ENCODE measurements at regions not wholly inside any gene's neighbourhood (a gene's known extent, or its start where the extent isn't known, plus 50 kb on each side); places are given as distances from the start of the nearest gene placed in this dataset.
"Not testable (repeated sequence)": the region's sequence is repeated elsewhere in the genome, so short reads cannot be mapped to it uniquely, and the experiment has no call there.

DNA sequence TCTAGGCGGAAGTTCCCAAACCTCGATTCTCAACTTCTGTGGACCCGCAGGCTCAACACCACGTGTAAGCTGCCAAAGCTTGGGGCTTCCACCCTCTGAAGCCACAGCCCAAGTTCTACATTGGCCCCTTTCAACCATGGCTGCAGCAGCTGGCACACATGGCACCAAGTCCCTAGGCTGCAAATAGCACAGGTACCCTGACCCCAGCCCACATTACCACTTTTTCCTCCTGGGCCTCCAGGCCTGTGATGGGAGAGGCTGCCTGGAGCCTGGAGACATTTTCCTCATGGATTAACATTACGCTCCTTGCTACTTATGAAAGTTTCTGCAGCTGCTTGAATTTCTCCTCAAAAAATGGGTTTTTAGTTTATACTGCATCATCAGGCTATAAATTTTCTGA, 479.5 kb downstream of the PCDH7 start:
- no peak for DNase-seq

GRCh38 chr4:31202054-31202453, 481.9 kb downstream of the PCDH7 start:
- not testable (repeated sequence) for DNase-seq

DNA sequence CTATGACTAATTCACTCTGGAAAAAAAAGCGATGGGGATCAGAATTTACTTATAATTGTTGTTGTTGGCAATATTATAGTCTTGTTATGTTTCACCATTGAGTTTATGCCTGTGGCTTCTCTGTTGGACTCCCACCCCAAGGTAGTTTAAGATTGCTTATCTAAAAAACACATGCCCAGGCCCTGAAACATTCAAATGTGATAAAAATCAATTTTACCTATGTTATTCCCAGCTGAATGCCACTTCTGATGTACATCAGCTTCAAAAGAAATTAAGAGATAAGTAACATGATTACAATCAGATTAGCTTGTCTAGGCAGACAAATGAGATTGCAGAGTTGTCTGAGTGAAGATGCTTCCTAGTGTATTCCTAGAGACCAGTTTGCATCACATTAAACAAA, 484.7 kb downstream of the PCDH7 start:
- no peak for DNase-seq

DNA sequence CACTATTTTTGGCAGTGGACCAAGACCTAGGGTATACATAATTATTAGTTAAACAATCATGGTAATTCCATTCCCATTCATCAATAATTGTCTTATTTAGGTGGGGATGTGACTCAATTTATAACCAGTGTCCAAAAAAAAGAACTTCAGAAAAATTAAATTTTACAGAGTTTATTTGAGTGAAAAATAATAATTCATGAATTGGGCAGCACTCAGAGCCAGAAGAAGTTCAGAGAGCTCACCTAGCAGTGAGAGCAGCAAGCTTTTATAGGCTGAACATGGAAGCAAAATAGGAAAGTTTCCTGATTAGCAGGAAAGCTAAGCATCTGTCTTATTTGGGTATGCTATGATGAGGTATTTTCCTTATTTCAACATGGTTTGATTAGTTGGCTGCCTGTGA, 500.8 kb downstream of the PCDH7 start:
- no peak for DNase-seq

DNA sequence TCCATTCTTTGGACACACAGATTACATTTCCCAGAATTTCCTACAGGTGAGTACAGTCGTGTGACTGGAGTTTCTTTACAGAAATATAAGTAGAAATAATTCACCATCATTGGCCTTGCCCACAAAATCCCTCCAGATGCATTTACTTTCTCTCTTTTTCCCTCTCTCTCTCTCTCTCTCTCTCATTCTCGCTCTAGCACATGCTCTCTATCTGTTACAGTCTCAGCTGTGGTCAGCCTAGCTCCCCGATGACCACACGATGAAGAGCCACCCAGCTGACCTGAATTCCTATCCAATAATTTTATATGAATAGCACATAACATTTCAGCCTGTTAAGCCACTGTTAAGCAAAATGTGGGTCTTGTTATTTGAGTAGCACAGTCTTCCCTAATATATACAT, 507.9 kb downstream of the PCDH7 start:
- no peak for DNase-seq

DNA sequence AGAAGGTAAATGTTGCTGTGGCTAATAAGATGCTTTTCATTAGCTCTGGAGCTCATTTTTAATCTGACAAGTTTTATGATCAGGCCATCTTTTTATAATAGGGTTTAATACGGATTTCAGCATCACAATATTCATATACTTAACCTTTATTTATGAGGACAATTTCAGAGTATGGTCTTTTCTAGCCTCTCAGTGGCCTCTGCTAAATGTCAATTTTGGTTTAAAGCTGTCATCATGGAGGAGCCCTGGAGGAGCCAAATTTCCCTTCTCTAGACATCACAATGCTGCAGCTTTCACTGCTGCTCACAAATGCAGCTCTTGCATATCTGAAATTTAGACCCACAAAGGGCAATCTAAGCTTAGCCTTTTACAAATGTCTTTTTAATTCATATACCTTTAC, 510.4 kb downstream of the PCDH7 start:
- DNase-seq, result no peak

DNA sequence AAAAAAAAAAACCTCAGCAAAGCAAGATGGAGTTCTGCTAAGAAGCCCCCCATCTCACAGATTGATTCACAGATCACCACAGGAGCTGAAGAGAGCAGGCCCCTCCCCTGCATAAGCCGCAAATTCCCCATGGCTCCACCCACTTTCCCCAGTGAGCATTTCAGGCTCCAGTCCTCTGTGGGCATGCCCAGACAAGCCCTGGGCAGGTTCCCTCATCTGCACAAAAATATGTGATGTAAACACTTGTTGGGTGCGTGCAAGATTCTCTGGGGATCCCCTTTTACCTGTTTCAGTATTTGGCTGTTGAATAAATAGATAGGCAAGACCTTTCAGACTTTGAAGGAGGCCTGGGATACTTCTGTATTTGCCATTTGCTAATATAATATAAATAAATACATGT, 514.3 kb downstream of the PCDH7 start:
- no peak for DNase-seq

DNA sequence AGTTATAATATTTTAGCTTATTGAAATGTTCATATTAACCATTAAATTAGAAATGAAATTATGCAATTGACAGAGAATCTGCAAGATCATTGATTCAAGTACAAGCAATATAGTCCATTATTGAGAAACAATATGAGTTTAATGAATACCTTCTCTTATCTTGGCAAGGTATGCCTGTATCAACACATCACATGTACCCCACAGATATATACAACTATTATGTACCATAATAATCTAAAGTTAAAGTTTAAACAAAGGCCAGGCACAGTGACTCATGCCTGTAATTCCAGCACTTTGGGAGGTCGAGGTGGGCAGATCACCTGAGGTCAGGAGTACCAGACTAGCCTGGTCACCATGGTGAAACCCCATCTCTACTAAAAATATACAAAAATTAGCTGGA, 514.7 kb downstream of the PCDH7 start:
- no peak for DNase-seq

DNA sequence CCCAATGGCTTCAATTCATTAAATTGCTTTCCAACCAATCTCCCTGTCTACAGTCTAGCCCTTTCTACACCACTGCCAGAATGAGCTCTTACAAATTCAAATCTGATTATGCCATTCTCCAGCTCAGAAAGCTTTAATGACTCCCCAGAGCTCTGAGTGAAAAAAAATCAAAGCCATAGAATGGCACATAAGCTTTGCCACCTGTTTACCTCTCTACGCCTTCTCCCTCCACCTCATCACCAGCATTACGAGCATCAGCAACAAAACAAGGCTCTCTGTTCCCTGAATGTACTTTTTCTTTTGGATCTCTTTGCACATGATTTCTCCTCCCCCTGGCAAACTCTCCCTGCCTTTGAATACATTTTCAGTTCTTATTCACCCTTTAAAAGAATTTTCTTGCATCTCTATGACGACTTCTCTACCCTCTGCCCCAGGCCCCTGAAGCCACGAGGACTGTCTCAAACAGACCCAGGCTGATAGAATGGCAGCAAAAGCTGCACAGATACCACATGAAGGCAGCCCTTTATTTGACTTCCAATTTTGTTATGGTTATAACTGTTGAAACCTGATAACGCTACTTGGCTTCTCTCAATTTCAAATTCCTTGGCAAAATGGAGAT, 516.0 kb downstream of the PCDH7 start:
- no peak for DNase-seq

DNA sequence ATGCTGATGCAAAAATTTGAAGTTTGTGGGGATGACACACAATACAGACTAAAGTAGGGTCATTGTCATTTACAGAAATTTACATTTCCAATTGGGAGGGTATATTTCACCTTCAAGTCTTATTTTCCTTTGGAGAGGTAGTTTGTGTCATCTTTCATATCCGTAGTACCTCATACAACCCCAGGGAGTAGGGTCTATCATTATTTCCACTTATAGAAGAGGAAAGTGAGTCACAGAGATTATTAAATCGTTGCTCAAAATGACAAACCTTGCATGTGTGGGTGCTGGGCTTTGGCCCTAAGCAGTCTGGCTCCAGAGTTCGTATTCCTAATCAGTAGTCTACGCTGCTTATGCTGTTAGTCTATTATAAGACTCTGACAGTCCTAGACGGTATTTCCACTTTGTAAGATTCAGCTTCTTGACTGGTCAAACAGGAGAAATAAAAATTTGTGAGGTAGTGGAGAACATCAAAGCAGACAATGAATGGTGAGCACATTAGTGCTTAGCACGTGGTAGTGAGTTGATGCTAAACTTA, 516.5 kb downstream of the PCDH7 start:
- no peak for DNase-seq

- DNase-seq, result no peak
Measured at GRCh38 chr4:31237233-31237632, 517.1 kb downstream of the PCDH7 start.

GRCh38 chr4:31239886-31240285, 519.7 kb downstream of the PCDH7 start:
- no peak for DNase-seq

DNA sequence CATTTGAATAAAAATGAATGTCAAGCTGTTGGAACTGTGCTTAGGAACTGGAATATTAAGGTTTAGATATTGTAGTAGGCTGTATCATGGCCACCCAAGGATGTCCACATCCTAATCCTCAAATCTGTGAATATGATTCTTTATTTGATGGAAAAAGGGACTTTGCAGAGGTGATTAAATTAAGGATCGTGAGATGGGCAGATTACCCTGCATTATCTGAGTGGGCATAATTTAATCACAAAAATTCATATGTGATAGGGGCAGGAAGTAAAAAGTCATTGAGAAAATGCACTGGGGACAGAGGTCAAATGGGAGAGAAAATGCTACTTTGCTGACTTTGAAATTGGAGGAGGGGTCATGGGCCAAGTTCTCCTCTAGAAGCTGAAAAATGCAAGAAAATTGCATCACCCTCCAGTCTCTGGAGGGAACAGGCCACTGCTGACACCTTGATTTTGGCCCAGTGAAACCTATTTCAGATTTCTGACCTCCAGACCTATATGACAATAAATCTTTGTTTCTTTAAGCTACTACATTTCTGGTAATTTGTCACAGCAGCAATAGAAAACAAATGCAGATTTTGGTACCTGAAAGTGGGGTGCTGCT, 521.4 kb downstream of the PCDH7 start:
- DNase-seq, result no peak

- no peak for DNase-seq
Measured at GRCh38 chr4:31246856-31247255, 526.7 kb downstream of the PCDH7 start.

DNA sequence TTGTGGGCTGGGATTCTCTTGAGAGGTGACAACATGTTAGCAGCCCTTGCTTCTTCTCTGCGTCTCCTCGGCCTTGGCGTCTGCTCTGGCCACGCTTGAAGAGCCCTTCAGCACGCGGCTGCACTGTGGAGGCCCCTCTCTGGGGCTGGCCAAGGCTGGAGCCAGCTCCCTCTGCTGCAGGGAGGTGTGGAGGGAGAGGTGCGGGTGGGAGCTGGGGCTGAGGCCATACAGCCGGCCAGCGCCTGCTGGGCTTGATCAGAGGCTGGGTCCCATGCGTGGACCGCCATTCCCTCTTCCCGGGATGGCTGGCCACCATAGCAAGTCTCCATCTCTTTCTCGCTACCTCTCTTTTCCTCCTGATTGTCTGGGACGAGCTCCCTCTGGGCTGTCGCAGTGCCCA, 539.0 kb downstream of the PCDH7 start:
- DNase-seq, result no peak

GRCh38 chr4:31261632-31262031, 541.5 kb downstream of the PCDH7 start:
- DNase-seq, result no peak

- not testable (repeated sequence) for DNase-seq
Measured at GRCh38 chr4:31266094-31266493, 545.9 kb downstream of the PCDH7 start.

GRCh38 chr4:31272331-31273061, 552.3 kb downstream of the PCDH7 start:
- DNase-seq, result no peak

DNA sequence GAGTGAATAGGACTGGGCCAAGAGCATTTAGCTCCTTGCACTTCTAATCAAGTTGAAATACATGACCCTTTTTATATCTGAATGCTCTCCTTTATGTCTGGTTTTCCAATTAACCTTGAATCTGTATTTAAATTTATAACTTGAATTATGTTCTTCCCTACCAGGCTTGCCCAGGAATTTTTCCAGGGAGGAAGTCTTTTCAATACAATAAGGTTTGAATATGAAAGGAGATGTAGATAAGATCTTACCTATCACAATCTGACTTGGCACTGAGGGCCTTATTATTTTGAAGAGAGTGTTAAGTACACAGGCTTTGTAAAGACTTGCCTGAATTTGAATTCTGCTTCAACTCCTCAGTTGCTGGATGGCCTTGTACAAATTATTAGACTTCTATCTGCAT, 555.7 kb downstream of the PCDH7 start:
- no peak for DNase-seq

- no peak for DNase-seq
Measured at GRCh38 chr4:31283679-31284078, 563.5 kb downstream of the PCDH7 start.

DNA sequence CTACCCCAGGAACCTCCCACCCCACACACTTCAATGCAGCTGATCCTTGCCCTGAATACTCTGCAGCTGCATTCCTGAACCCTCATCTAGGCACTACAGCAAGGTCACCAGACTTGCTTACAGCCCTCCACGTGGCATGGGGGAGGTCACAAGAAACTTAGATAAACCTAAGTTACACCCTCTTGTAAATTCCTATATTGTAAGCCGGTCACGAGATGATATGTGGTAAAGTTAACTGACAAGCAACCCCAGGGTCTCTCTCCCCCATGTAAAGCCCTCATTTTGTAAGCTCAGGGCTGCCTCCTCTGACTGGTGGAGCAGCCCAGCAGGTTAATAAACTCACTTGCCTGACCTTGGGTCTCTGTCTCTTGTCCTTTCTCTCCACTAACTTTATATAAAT, 570.7 kb downstream of the PCDH7 start:
- no peak for DNase-seq

DNA sequence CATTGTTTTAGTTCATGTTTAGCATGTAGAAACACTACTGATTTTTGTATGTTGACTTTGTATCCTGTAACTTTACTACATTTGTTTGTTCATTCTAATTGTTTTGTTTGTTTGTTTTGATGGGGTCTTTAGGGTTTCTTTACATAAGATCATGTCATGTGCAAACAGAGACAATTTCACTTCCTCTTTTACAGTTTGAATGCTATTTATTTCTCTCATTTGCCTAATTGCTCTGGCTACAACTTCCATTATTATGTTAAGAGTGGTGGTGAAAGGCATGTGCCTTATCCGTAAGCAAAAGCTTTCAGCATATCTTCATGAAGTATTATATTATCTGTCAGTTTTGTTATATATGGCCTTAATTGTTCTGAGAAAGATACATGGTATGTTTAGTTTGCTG, 571.1 kb downstream of the PCDH7 start:
- no peak for DNase-seq

GRCh38 chr4:31294655-31295480, 574.7 kb downstream of the PCDH7 start:
- DNase-seq, result no peak
